Endodermal cell (in vitro differentiated cells): ENCODE measurements at regions not wholly inside any gene's neighbourhood (a gene's known extent, or its start where the extent isn't known, plus 50 kb on each side); places are given as distances from the start of the nearest gene placed in this dataset.

ENCODE experiments used
- DNase-seq: peaks from one replicate; pipeline ENCODE4 v3.0.0-alpha.2; 2017
- H3K27ac ChIP-seq: 2 replicates; pipeline ENCODE4 v1.5.1; 2013; ENCODE audit warnings: mild to moderate bottlenecking, low read depth, low read length, moderate library complexity
- H3K27me3 ChIP-seq: 2 replicates; pipeline ENCODE4 v1.6.1; 2013; ENCODE audit warnings: mild to moderate bottlenecking, low read length, moderate library complexity; ENCODE audit not compliant: insufficient read depth, control insufficient read depth, poor library complexity, severe bottlenecking
- H3K36me3 ChIP-seq: 2 replicates; pipeline ENCODE4 v1.7.0; 2013; ENCODE audit warnings: mild to moderate bottlenecking, low read length, moderate library complexity; ENCODE audit not compliant: control insufficient read depth, insufficient read depth
- H3K4me1 ChIP-seq: one replicate; pipeline ENCODE4 v1.7.0; 2013; ENCODE audit warnings: low read length; ENCODE audit not compliant: control insufficient read depth, insufficient read depth
- H3K4me3 ChIP-seq: 2 replicates; pipeline ENCODE4 v1.5.1; 2013; ENCODE audit warnings: mild to moderate bottlenecking, low read length, moderate library complexity
- H3K9ac ChIP-seq: 2 replicates; pipeline ENCODE4 v1.6.1; 2013; ENCODE audit warnings: mild to moderate bottlenecking, low read length, moderate library complexity; ENCODE audit not compliant: poor library complexity, severe bottlenecking; ENCODE audit errors: extremely low read depth
- H3K9me3 ChIP-seq: 2 replicates; pipeline ENCODE4 v1.6.1; 2013; ENCODE audit warnings: mild to moderate bottlenecking, low read length, moderate library complexity; ENCODE audit not compliant: control insufficient read depth
- H3K27ac Mint-ChIP-seq: 2 replicates; pipeline ENCODE4 v1.8.0; 2020; ENCODE audit warnings: mixed read lengths
- H3K27me3 Mint-ChIP-seq: 2 replicates; pipeline ENCODE4 v1.8.0; 2021; ENCODE audit warnings: mild to moderate bottlenecking, mixed read lengths; ENCODE audit not compliant: insufficient read depth
- H3K36me3 Mint-ChIP-seq: 2 replicates; pipeline ENCODE4 v1.8.0; 2020; ENCODE audit warnings: low read depth, mixed read lengths
- H3K4me1 Mint-ChIP-seq: 2 replicates; pipeline ENCODE4 v1.8.0; 2020; ENCODE audit warnings: mixed read lengths
- H3K4me3 Mint-ChIP-seq: 2 replicates; pipeline ENCODE4 v1.8.0; 2020; ENCODE audit warnings: mild to moderate bottlenecking, moderate library complexity, mixed read lengths
- H3K9me3 Mint-ChIP-seq: 2 replicates; pipeline ENCODE4 v1.8.0; 2020; ENCODE audit warnings: mild to moderate bottlenecking, mixed read lengths
- CTCF ChIP-seq: fragments of 200-600 bp; sonication (generic); conservative IDR thresholded peaks from 2 replicates; pipeline ENCODE4 v1.5.0; 2021; ENCODE audit warnings: antibody characterized with exemption, mild to moderate bottlenecking
- WGBS, 2 experiments: methylation state at CpG; one replicate each; pipeline versions ENCODE4 v1.1.5 to v1.1.7; 2013; ENCODE audit warnings: missing lambda C conversion rate in 2 of 2, mixed read lengths in 1 of 2; ENCODE audit not compliant: insufficient coverage in 1 of 2, insufficient read length in 1 of 2; 5-methylcytosine and 5-hydroxymethylcytosine counted together

- Histone ChIP-seq H3K36me3 (no peaks in the 10 kb centered on the region), H3K4me3 (no peak overlapping the region), H3K27ac (no peak overlapping the region), H3K9ac (no peak overlapping the region), H3K4me1 (no peaks in the 10 kb centered on the region), H3K27me3 (no peaks in the 10 kb centered on the region), H3K9me3 (no peaks in the 10 kb centered on the region)
- no peaks in the 10 kb centered on the region for H3K27me3 Mint-ChIP-seq
- H3K36me3 Mint-ChIP-seq, result no peaks in the 10 kb centered on the region
- no peaks in the 10 kb centered on the region for H3K9me3 Mint-ChIP-seq
- 92 to 94% methylated on average over 3 to 4 of the region's 4 CpGs for WGBS, 2 experiments
- no peaks in the 10 kb centered on the region for H3K4me1 Mint-ChIP-seq
- H3K4me3 Mint-ChIP-seq, result no peak overlapping the region
- no peak overlapping the region for H3K27ac Mint-ChIP-seq
- TF ChIP-seq CTCF, result no peak
- no peak for DNase-seq
Measured at GRCh38 chr5:40277161-40277906, 402.4 kb upstream of the PTGER4 start.

- Mint-ChIP-seq H3K36me3 (no peaks in the 10 kb centered on the region), H3K4me3 (no peak overlapping the region), H3K9me3 (no peaks in the 10 kb centered on the region), H3K4me1 (no peaks in the 10 kb centered on the region), H3K27me3 (no peaks in the 10 kb centered on the region), H3K27ac (no peak overlapping the region)
- Histone ChIP-seq H3K27ac (no peak overlapping the region), H3K9me3 (no peaks in the 10 kb centered on the region), H3K9ac (no peak overlapping the region), H3K36me3 (no peaks in the 10 kb centered on the region), H3K27me3 (no peaks in the 10 kb centered on the region), H3K4me1 (no peaks in the 10 kb centered on the region), H3K4me3 (no peak overlapping the region)
- WGBS, 2 experiments, result 86 to 89% methylated on average over 3 to 5 of the region's 5 CpGs
- no peak for DNase-seq
- no peak for TF ChIP-seq CTCF
Measured at GRCh38 chr5:40276426-40277102, 403.2 kb upstream of the PTGER4 start.

GRCh38 chr5:40274568-40274967 lies 405.1 kb upstream of the PTGER4 start:
- peaks cover 5% of the 10 kb centered on the region for H3K4me1 Mint-ChIP-seq
- Histone ChIP-seq H3K27ac (no peak overlapping the region), H3K27me3 (no peaks in the 10 kb centered on the region), H3K9ac (no peak overlapping the region), H3K4me3 (no peak overlapping the region), H3K4me1 (no peaks in the 10 kb centered on the region), H3K36me3 (no peaks in the 10 kb centered on the region), H3K9me3 (no peaks in the 10 kb centered on the region)
- no peaks in the 10 kb centered on the region for H3K9me3 Mint-ChIP-seq
- H3K27ac Mint-ChIP-seq, result no peak overlapping the region
- no peaks in the 10 kb centered on the region for H3K36me3 Mint-ChIP-seq
- no peak overlapping the region for H3K4me3 Mint-ChIP-seq
- WGBS, 2 experiments, result 80 to 100% methylated on average over 1 of the region's 1 CpG
- DNase-seq, result no peak
- no peak for TF ChIP-seq CTCF
- no peaks in the 10 kb centered on the region for H3K27me3 Mint-ChIP-seq
